Breast epithelium (tissue), 4 donors: ENCODE measurements at regions not wholly inside any gene's neighbourhood (a gene's known extent, or its start where the extent isn't known, plus 50 kb on each side); places are given as distances from the start of the nearest gene placed in this dataset.

Experiments used
- DNase-seq, 2 donors: peaks; one replicate each; pipeline ENCODE4 v3.0.0-alpha.2; 2019; ENCODE audit warnings: low spot score in 2 of 2
- H3K27ac ChIP-seq, 2 donors: fragments of 200-600 bp; sonication (generic) in 1 of 2; one replicate each; pipeline ENCODE4 v1.5.1; 2016 to 2019; ENCODE audit warnings: mild to moderate bottlenecking in 1 of 2
- H3K27me3 ChIP-seq, 2 donors: fragments of 200-600 bp; sonication (generic) in 1 of 2; one replicate each; pipeline versions ENCODE4 v1.5.1 to v1.6.0; 2017 to 2019; ENCODE audit warnings: control low read depth in 1 of 2, mild to moderate bottlenecking in 1 of 2
- H3K36me3 ChIP-seq: fragments of 200-600 bp; one replicate; pipeline ENCODE4 v1.5.1; 2019
- H3K4me1 ChIP-seq, 2 donors: fragments of 200-600 bp; sonication (generic); one replicate each; pipeline ENCODE4 v1.5.1; 2016 to 2019; ENCODE audit warnings: control low read depth in 1 of 2
- H3K4me3 ChIP-seq, 3 donors: fragments of 200-600 bp; sonication (generic); 1 replicate in 2 of 3; 2 replicates in 1 of 3; pipeline ENCODE4 v1.5.1; 2016 to 2019; ENCODE audit warnings: mild to moderate bottlenecking in 3 of 3, moderate library complexity in 2 of 3
- H3K9me3 ChIP-seq, 2 donors: fragments of 200-600 bp; sonication (generic) in 1 of 2; one replicate each; pipeline ENCODE4 v1.5.1; 2016 to 2019; ENCODE audit warnings: control low read depth in 1 of 2
- CTCF ChIP-seq, 3 donors: fragments of 450-650 bp; IDR thresholded peaks; one replicate each; pipeline ENCODE4 v1.5.1; 2016 to 2017; ENCODE audit warnings: antibody characterized with exemption in 3 of 3, mild to moderate bottlenecking in 3 of 3, moderate library complexity in 3 of 3
- POLR2A ChIP-seq: fragments of 450-650 bp; IDR thresholded peaks from one replicate; pipeline ENCODE4 v1.6.1; 2016; ENCODE audit warnings: antibody characterized with exemption, mild to moderate bottlenecking, moderate library complexity
- POLR2AphosphoS5 ChIP-seq, 3 donors: sonication (generic); formaldehyde crosslinking; IDR thresholded peaks; one replicate each; pipeline ENCODE4 v1.6.1; 2017; ENCODE audit warnings: antibody characterized with exemption in 3 of 3
- intact Hi-C: fragments of 100-400 bp; cut with DNase I; formaldehyde crosslinking; loops from one replicate; pipeline ENCODE4 v1.15.1; 2023; ENCODE audit warnings: low total_unique reads

DNA sequence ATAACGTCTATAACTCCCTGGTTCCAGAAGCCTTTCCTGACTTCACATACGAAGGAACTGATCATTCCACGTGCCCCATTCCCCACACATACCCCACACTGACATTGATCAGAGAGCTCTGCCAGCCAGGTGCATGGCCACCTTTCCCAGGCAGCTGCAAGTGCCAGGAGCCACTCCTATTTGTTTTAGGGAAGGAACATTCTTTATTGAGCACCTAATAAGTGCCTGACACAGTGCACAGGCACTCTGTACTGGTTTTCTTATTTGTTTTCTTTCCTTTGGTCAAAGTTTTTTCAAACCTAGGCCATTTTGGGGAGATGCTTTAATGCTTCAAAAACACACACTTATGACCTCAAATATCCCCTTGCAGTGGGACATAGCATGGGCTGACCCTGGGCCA lies 50.0 kb downstream of the PITPNM2 start:
- H3K36me3 ChIP-seq = no peaks in the 10 kb centered on the region
- no peak overlapping the region for H3K27ac ChIP-seq
- H3K9me3 ChIP-seq = no peaks in the 10 kb centered on the region
- intact Hi-C loops = no loop called here
- no peak overlapping the region for H3K4me3 ChIP-seq
- no peak for DNase-seq
- peaks cover 0 to 6% of the 10 kb centered on the region in 2 donors for H3K4me1 ChIP-seq
- no peak for TF ChIP-seq POLR2AphosphoS5 (IDR thresholded peaks at IDR 0.05)
- H3K27me3 ChIP-seq = peaks cover 0 to 7% of the 10 kb centered on the region in 2 donors

- intact Hi-C loops = no loop called here
- no peak for TF ChIP-seq POLR2A
- TF ChIP-seq POLR2AphosphoS5 (IDR thresholded peaks at IDR 0.05) = no peak
- no peak for TF ChIP-seq CTCF (IDR thresholded peaks at IDR 0.05)
- Histone ChIP-seq H3K27ac (no peak overlapping the region), H3K9me3 (no peaks in the 10 kb centered on the region), H3K36me3 (no peaks in the 10 kb centered on the region), H3K4me3 (no peak overlapping the region), H3K27me3 (peaks cover 0 to 7% of the 10 kb centered on the region in 2 donors), H3K4me1 (peaks cover 0 to 10% of the 10 kb centered on the region in 2 donors)
- no peak for DNase-seq
Observed at GRCh38 chr12:123100450-123100849, 50.4 kb downstream of the PITPNM2 start.

DNA sequence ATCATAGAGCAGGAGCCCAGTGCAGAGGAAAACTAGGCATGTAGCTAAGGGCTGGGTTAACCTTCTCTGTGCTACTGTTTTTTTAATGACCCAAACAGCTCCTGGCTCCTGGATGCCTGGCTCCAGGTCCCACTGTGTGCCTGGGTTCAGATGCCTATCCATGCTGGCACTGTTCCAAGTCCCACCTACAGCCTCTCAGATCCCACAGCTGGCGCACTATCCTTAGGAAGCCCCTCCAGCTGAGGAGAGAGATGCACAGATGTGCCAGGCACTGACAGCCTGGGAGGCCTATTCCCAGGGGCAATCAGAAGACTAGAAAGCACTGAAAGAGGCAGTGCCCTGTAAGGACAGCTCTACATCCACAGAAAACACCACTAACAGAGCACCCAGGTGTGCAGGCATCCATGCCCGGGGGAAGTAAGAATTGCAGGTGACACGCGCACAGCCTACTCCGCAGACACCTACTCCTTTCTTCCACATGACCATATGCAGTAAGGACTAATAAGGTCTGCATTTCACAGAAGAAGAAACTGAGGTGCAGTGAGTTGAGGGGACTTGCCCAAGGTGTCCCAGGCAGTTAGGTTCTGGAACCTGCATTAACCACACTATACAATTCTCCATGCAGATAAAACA lies 51.2 kb downstream of the PITPNM2 start:
- H3K27ac ChIP-seq = no peak overlapping the region
- H3K4me1 ChIP-seq = peaks cover 0 to 16% of the 10 kb centered on the region in 2 donors
- peaks cover 0 to 7% of the 10 kb centered on the region in 2 donors for H3K27me3 ChIP-seq
- intact Hi-C loops = no loop called here
- H3K4me3 ChIP-seq = no peak overlapping the region
- TF ChIP-seq POLR2AphosphoS5 (IDR thresholded peaks at IDR 0.05) = no peak
- no peaks in the 10 kb centered on the region for H3K9me3 ChIP-seq
- H3K36me3 ChIP-seq = no peaks in the 10 kb centered on the region
- DNase-seq = no peak

GRCh38 chr12:123098780-123099179 lies 52.1 kb downstream of the PITPNM2 start:
- intact Hi-C loops = no loop called here
- DNase-seq = no peak
- Histone ChIP-seq H3K4me3 (no peak overlapping the region), H3K27me3 (peaks cover 0 to 7% of the 10 kb centered on the region in 2 donors), H3K27ac (no peak overlapping the region), H3K9me3 (no peaks in the 10 kb centered on the region), H3K36me3 (no peaks in the 10 kb centered on the region), H3K4me1 (peaks cover 0 to 25% of the 10 kb centered on the region in 2 donors)
- no peak for TF ChIP-seq POLR2AphosphoS5 (IDR thresholded peaks at IDR 0.05)
- TF ChIP-seq CTCF (IDR thresholded peaks at IDR 0.05) = no peak
- TF ChIP-seq POLR2A = no peak

GRCh38 chr12:123097561-123098084 lies 53.3 kb downstream of the PITPNM2 start:
- Histone ChIP-seq H3K9me3 (no peaks in the 10 kb centered on the region), H3K36me3 (no peaks in the 10 kb centered on the region), H3K27me3 (peaks cover 0 to 7% of the 10 kb centered on the region in 2 donors), H3K4me1 (peaks cover 0 to 26% of the 10 kb centered on the region in 2 donors), H3K27ac (no peak overlapping the region), H3K4me3 (no peak overlapping the region)
- intact Hi-C loops = no loop called here
- TF ChIP-seq POLR2A = no peak
- TF ChIP-seq CTCF (IDR thresholded peaks at IDR 0.05) = no peak
- DNase-seq = no peak

DNA sequence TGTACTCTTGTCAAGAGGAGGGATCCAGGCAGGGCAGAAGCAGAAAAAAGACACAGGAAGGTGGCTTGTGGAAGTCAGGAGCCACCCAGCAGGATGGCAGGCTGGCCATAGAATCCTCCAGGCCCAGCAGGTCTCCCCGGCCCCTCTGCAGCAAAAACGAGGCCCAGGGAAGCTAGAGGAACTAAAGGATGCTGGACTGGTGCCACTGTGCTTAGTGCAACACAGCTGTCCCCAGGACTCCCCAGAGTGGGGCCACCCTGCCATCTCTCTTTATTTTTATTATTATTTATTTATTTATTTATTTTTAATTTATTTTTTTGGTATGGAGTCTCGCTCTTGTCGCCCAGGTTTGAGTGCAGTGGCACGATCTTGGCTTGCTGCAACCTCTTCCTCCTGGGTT lies 54.1 kb downstream of the PITPNM2 start:
- TF ChIP-seq CTCF (IDR thresholded peaks at IDR 0.05) (no peak), POLR2A (no peak), POLR2AphosphoS5 (IDR thresholded peaks at IDR 0.05) (no peak)
- no peak overlapping the region for H3K4me3 ChIP-seq
- H3K9me3 ChIP-seq = no peaks in the 10 kb centered on the region
- no peaks in the 10 kb centered on the region for H3K36me3 ChIP-seq
- H3K4me1 ChIP-seq = peaks cover 0 to 26% of the 10 kb centered on the region in 2 donors
- H3K27ac ChIP-seq = no peak overlapping the region
- intact Hi-C loops = no loop called here
- peaks cover 0 to 7% of the 10 kb centered on the region in 2 donors for H3K27me3 ChIP-seq
- no peak for DNase-seq
